Endothelial cell (in vitro differentiated cells): ENCODE measurements at regions not wholly inside any gene's neighbourhood (a gene's known extent, or its start where the extent isn't known, plus 50 kb on each side); places are given as distances from the start of the nearest gene placed in this dataset.

ENCODE experiments used
- DNase-seq: peaks from one replicate; pipeline ENCODE4 v3.0.0; 2021; ENCODE audit warnings: low spot score
- H3K27ac Mint-ChIP-seq: one replicate; pipeline ENCODE4 v1.8.0; 2021; ENCODE audit warnings: mixed read lengths, inconsistent platforms; ENCODE audit not compliant: unreplicated experiment
- H3K27me3 Mint-ChIP-seq: one replicate; pipeline ENCODE4 v1.8.0; 2021; ENCODE audit warnings: mild to moderate bottlenecking, moderate library complexity, mixed read lengths, inconsistent platforms; ENCODE audit not compliant: unreplicated experiment
- H3K36me3 Mint-ChIP-seq: one replicate; pipeline ENCODE4 v1.8.0; 2021; ENCODE audit warnings: mild to moderate bottlenecking, low read depth, mixed read lengths, inconsistent platforms; ENCODE audit not compliant: unreplicated experiment
- H3K4me1 Mint-ChIP-seq: one replicate; pipeline ENCODE4 v1.8.0; 2021; ENCODE audit warnings: mild to moderate bottlenecking, mixed read lengths, inconsistent platforms; ENCODE audit not compliant: unreplicated experiment
- H3K4me3 Mint-ChIP-seq: one replicate; pipeline ENCODE4 v1.8.0; 2021; ENCODE audit warnings: mild to moderate bottlenecking, mixed read lengths, inconsistent platforms; ENCODE audit not compliant: unreplicated experiment
- H3K9me3 Mint-ChIP-seq: one replicate; pipeline ENCODE4 v1.8.0; 2021; ENCODE audit warnings: mixed read lengths, inconsistent platforms; ENCODE audit not compliant: unreplicated experiment
- TF ChIP-seq, protein P1 (sequence below): fragments of 200-600 bp; sonication (generic); IDR thresholded peaks from one replicate; pipeline ENCODE4 v1.5.0; 2021; ENCODE audit warnings: antibody characterized with exemption; ENCODE audit not compliant: unreplicated experiment

DNA sequence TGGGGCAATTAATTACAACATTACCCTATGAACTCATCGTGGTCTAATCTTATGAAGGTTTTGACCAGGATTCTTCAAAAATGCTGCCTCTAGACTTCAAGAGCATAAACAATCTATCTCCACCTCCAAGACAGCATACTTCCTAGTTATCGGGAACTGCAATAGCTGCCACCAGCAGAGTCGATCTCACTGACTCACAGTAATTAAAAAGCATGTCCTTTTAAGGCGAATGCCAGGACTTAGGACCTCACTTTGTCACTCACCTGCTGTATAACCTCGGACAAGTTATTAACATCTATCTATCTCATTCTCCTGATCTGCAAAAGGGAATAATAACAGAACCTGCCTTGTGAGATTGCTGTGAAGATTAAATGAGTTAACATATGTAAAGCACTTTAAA lies 666.0 kb upstream of the COBL start:
- TF ChIP-seq, protein P1, sequence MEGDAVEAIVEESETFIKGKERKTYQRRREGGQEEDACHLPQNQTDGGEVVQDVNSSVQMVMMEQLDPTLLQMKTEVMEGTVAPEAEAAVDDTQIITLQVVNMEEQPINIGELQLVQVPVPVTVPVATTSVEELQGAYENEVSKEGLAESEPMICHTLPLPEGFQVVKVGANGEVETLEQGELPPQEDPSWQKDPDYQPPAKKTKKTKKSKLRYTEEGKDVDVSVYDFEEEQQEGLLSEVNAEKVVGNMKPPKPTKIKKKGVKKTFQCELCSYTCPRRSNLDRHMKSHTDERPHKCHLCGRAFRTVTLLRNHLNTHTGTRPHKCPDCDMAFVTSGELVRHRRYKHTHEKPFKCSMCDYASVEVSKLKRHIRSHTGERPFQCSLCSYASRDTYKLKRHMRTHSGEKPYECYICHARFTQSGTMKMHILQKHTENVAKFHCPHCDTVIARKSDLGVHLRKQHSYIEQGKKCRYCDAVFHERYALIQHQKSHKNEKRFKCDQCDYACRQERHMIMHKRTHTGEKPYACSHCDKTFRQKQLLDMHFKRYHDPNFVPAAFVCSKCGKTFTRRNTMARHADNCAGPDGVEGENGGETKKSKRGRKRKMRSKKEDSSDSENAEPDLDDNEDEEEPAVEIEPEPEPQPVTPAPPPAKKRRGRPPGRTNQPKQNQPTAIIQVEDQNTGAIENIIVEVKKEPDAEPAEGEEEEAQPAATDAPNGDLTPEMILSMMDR, result no peak
- DNase-seq, result no peak
- H3K4me3 Mint-ChIP-seq, result no peak overlapping the region
- H3K36me3 Mint-ChIP-seq, result no peaks in the 10 kb centered on the region
- H3K4me1 Mint-ChIP-seq, result no peaks in the 10 kb centered on the region
- peaks cover 4% of the 10 kb centered on the region for H3K27me3 Mint-ChIP-seq
- H3K9me3 Mint-ChIP-seq, result no peaks in the 10 kb centered on the region
- no peak overlapping the region for H3K27ac Mint-ChIP-seq

DNA sequence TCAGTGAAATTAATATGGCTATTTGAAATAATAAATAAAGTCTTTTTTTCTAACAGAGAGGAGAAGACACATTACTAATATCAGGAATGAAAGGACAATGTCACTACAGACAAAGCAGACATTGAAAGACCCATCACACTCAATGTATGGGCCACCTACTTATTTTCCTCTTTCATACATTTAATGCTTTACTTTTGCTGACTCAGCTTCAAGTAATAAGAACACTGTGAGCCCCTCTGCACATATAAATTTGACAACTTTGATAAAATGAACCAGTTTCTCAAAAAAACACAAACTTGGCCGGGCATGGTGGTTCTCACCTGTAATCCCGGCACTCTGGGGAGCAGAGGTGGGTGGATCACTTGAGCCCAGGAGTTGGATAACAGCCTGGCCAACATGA lies 664.2 kb upstream of the COBL start:
- Mint-ChIP-seq H3K27me3 (peaks cover 4% of the 10 kb centered on the region), H3K4me3 (no peak overlapping the region), H3K4me1 (no peaks in the 10 kb centered on the region), H3K9me3 (no peaks in the 10 kb centered on the region), H3K36me3 (no peaks in the 10 kb centered on the region), H3K27ac (no peak overlapping the region)
- TF ChIP-seq, protein P1, result no peak
- DNase-seq, result no peak

DNA sequence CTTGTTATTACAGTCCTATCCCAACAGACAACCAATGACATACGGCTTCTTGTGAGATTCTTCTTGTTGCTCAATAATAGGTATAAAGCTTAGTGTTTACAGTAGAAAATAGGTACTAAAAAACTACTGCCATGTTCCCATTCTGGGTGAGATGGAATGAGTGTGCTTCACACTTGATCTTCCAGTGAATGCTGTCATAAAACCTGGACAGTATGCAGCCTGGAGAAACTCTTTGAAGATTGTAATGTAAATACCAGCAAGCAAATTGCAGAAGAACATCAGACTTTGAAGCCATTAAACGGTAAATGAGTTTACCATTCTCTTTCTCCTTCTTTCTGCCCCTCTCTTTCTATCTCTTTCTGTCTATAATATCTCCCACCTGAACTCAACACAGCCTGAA lies 663.7 kb upstream of the COBL start:
- TF ChIP-seq, protein P1, result no peak
- no peaks in the 10 kb centered on the region for H3K9me3 Mint-ChIP-seq
- no peaks in the 10 kb centered on the region for H3K36me3 Mint-ChIP-seq
- no peak overlapping the region for H3K27ac Mint-ChIP-seq
- no peaks in the 10 kb centered on the region for H3K4me1 Mint-ChIP-seq
- peaks cover 1% of the 10 kb centered on the region for H3K27me3 Mint-ChIP-seq
- no peak for DNase-seq
- no peak overlapping the region for H3K4me3 Mint-ChIP-seq

DNA sequence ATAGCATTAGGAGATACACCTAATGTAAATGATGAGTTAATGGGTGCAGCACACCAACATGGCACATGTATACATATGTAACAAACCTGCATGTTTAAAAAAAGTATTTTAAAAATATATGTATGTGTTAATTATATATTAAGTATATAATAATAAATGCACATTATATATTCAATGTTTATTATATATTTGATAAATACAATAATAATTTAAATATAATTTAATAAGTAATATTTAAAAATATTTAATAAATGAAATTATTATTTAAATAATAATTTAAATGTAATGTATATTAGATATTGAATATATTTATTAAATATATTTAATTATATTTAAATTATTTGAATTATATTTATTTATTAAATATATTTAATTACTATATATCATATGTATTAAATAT lies 661.3 kb upstream of the COBL start:
- Mint-ChIP-seq H3K27me3 (peaks cover 1% of the 10 kb centered on the region), H3K36me3 (no peaks in the 10 kb centered on the region), H3K27ac (no peak overlapping the region), H3K4me3 (no peak overlapping the region), H3K4me1 (no peaks in the 10 kb centered on the region), H3K9me3 (no peaks in the 10 kb centered on the region)
- TF ChIP-seq, protein P1, result no peak
- no peak for DNase-seq

DNA sequence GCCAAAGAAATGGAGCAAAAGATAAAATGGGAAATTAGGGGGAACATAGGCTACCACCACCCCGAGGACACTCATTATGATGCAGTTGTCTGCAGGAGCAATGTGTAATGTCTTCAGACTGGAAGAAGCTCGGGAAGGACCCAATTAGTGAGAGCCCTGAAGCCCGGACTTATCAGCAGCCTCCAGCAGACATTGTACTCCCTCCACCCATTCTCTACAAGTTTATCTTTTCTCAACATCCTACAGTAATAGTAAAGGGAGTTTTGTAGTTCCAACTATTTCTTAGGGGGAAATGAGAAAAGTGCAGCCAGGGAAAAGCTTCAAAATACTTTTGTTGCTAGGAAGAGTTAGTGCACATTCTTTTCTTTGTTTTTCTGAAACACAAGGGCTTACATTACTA lies 657.3 kb upstream of the COBL start:
- H3K27ac Mint-ChIP-seq, result peak overlapping the region; percentile 16
- no peaks in the 10 kb centered on the region for H3K9me3 Mint-ChIP-seq
- TF ChIP-seq, protein P1, result no peak
- H3K27me3 Mint-ChIP-seq, result peaks cover 1% of the 10 kb centered on the region
- no peaks in the 10 kb centered on the region for H3K4me1 Mint-ChIP-seq
- no peak for DNase-seq
- no peaks in the 10 kb centered on the region for H3K36me3 Mint-ChIP-seq
- no peak overlapping the region for H3K4me3 Mint-ChIP-seq
